B cell (primary cell): ENCODE measurements at regions not wholly inside any gene's neighbourhood (a gene's known extent, or its start where the extent isn't known, plus 50 kb on each side); places are given as distances from the start of the nearest gene placed in this dataset.

Experiments used
- ATAC-seq: fragments of 200-7000 bp; cut with Tn5 transposase; one replicate; pipeline ENCODE4 v1.10.0; 2021; ENCODE audit warnings: low read depth, mild to moderate bottlenecking, moderate number of reproducible peaks, moderate library complexity
- CTCF ChIA-PET: fragments of 350-600 bp; sonication (Branson Sonifier 250); formaldehyde crosslinking; loops from one replicate; lab custom pipeline; 2021; ENCODE audit warnings: antibody characterized with exemption, inconsistent platforms; lab: Charles Lee
- POLR2A ChIA-PET: fragments of 350-600 bp; sonication (Branson Sonifier 250); formaldehyde crosslinking; loops from one replicate; lab custom pipeline; 2021; ENCODE audit warnings: antibody characterized with exemption; lab: Charles Lee
- DNase-seq: peaks from one replicate; pipeline ENCODE4 v3.0.0; 2013
- H2AFZ ChIP-seq: 2 replicates; pipeline ENCODE4 v1.6.1; 2012; ENCODE audit warnings: mild to moderate bottlenecking, low read depth, low read length; ENCODE audit not compliant: insufficient read depth, poor library complexity, severe bottlenecking
- H3K27ac ChIP-seq, 2 donors: 1 replicate in 1 of 2; 2 replicates in 1 of 2; pipeline ENCODE4 v1.5.1; 2012 to 2013; ENCODE audit warnings: low read length in 2 of 2, mild to moderate bottlenecking in 2 of 2, moderate library complexity in 1 of 2
- H3K27me3 ChIP-seq, 4 experiments: fragments of 200-600 bp in 1 of 4; sonication (generic) in 1 of 4; replicated peaks in 1 of 4; 1 replicate in 2 of 4; 2 replicates in 2 of 4; pipeline versions ENCODE4 v1.6.1 to v1.7.0; 2013 to 2016; ENCODE audit warnings: low read length in 3 of 4, mild to moderate bottlenecking in 2 of 4, mixed read lengths in 1 of 4, moderate library complexity in 1 of 4; ENCODE audit not compliant: insufficient read depth in 4 of 4, control insufficient read depth in 3 of 4; ENCODE audit errors: control extremely low read depth in 1 of 4
- H3K36me3 ChIP-seq, 2 experiments: replicated peaks in 1 of 2; 1 replicate in 1 of 2; 2 replicates in 1 of 2; pipeline versions ENCODE4 v1.6.1 to v1.7.1; 2013; ENCODE audit warnings: low read length in 1 of 2; ENCODE audit not compliant: insufficient read depth in 2 of 2, control insufficient read depth in 1 of 2; ENCODE audit errors: control extremely low read depth in 1 of 2, extremely low read depth in 1 of 2
- H3K4me1 ChIP-seq, 2 donors: fragments of 200-600 bp in 1 of 2; sonication (generic) in 1 of 2; 1 replicate in 1 of 2; 2 replicates in 1 of 2; pipeline versions ENCODE4 v1.5.1 to v1.6.1; 2013 to 2017; ENCODE audit warnings: low read length in 2 of 2; ENCODE audit not compliant: control insufficient read depth in 2 of 2, insufficient read depth in 2 of 2
- H3K4me2 ChIP-seq: replicated peaks from 2 replicates; pipeline ENCODE3; 2012; ENCODE audit warnings: mild to moderate bottlenecking, low read depth, low read length; ENCODE audit not compliant: poor library complexity, severe bottlenecking
- H3K4me3 ChIP-seq, 5 experiments: fragments of 200-600 bp in 1 of 5; sonication (generic) in 1 of 5; 1 replicate in 3 of 5; 2 replicates in 2 of 5; pipeline versions ENCODE4 v1.5.1 to v1.7.0; 2011 to 2016; ENCODE audit warnings: low read length in 4 of 5, mild to moderate bottlenecking in 4 of 5, low read depth in 2 of 5, control low read depth in 1 of 5, moderate library complexity in 1 of 5; ENCODE audit not compliant: insufficient read depth in 1 of 5; ENCODE audit errors: control extremely low read depth in 1 of 5, extremely low read depth in 1 of 5
- H3K79me2 ChIP-seq: fragments of 200-600 bp; sonication (generic); one replicate; pipeline ENCODE4 v1.6.0; 2016; ENCODE audit warnings: low read length; ENCODE audit not compliant: control insufficient read depth, insufficient read depth
- H3K9ac ChIP-seq: fragments of 200-600 bp; sonication (generic); 2 replicates; pipeline ENCODE4 v1.6.1; 2017; ENCODE audit warnings: mild to moderate bottlenecking, low read length, moderate library complexity
- H3K9me3 ChIP-seq, 3 donors: one replicate each; pipeline versions ENCODE4 v1.6.1 to v1.7.1; 2013; ENCODE audit warnings: low read length in 2 of 3; ENCODE audit not compliant: control insufficient read depth in 2 of 3, insufficient read depth in 1 of 3; ENCODE audit errors: control extremely low read depth in 1 of 3
- H4K20me1 ChIP-seq: 2 replicates; pipeline ENCODE4 v1.6.0; 2012; ENCODE audit warnings: mild to moderate bottlenecking, low read length; ENCODE audit not compliant: insufficient read depth, control insufficient read depth, poor library complexity, severe bottlenecking
- H3K27ac Mint-ChIP-seq: one replicate; pipeline ENCODE4 v1.8.0; 2021; ENCODE audit warnings: mixed read lengths
- H3K27me3 Mint-ChIP-seq: one replicate; pipeline ENCODE4 v1.8.0; 2021; ENCODE audit warnings: mixed read lengths
- H3K4me1 Mint-ChIP-seq: one replicate; pipeline ENCODE4 v1.8.0; 2021; ENCODE audit warnings: mixed read lengths
- H3K4me3 Mint-ChIP-seq: one replicate; pipeline ENCODE4 v1.8.0; 2021; ENCODE audit warnings: mixed read lengths
- H3K9me3 Mint-ChIP-seq: one replicate; pipeline ENCODE4 v1.8.0; 2022; ENCODE audit warnings: mixed read lengths; ENCODE audit not compliant: insufficient read depth
- CTCF ChIP-seq: fragments of 200-600 bp; IDR thresholded peaks from one replicate; pipeline ENCODE4 v1.8.0; 2022; ENCODE audit warnings: antibody characterized with exemption, mild to moderate bottlenecking
- EZH2 ChIP-seq: IDR thresholded peaks from 2 replicates; pipeline ENCODE4 v1.6.1; 2012; ENCODE audit warnings: borderline replicate concordance, low read depth, mild to moderate bottlenecking, moderate library complexity, low read length; ENCODE audit not compliant: insufficient read depth, poor library complexity, severe bottlenecking
- WGBS: methylation state at CpG from one replicate; pipeline ENCODE4 v1.1.5; 2013; ENCODE audit warnings: missing lambda C conversion rate; ENCODE audit not compliant: insufficient coverage; 5-methylcytosine and 5-hydroxymethylcytosine counted together
- intact Hi-C: fragments of 100-400 bp; cut with micrococcal nuclease; formaldehyde crosslinking; loops from one replicate; pipeline ENCODE4 v1.10.0; 2022

GRCh38 chr12:14275886-14276285, 89.6 kb upstream of the ATF7IP start:
- peak overlapping the region; percentile 78 for H3K27ac Mint-ChIP-seq
- peaks cover 54 to 75% of the 10 kb centered on the region in 2 donors for H3K4me1 ChIP-seq
- no peak overlapping the region for H3K4me2 ChIP-seq
- no peaks in the 10 kb centered on the region for H3K27me3 ChIP-seq
- CTCF ChIA-PET = interaction anchor here (1.6 kb wide), 1 partner anchor 90 kb away, joined by 4 read pairs; the partner anchor contains the start of gene ATF7IP
- H3K9ac ChIP-seq = no peak overlapping the region
- H3K4me1 Mint-ChIP-seq = peaks cover 58% of the 10 kb centered on the region
- peaks cover 4 to 63% (median 27%) of the 10 kb centered on the region in 3 donors for H3K9me3 ChIP-seq
- peak overlapping the region; percentile 0 for H2AFZ ChIP-seq
- H3K79me2 ChIP-seq = no peaks in the 10 kb centered on the region
- H3K9me3 Mint-ChIP-seq = peaks cover 19% of the 10 kb centered on the region
- H3K36me3 ChIP-seq = no peaks in the 10 kb centered on the region
- no peaks in the 10 kb centered on the region for H4K20me1 ChIP-seq
- intact Hi-C loops = no loop called here
- peak overlapping the region in 1 of 5 experiments; percentile 15 for H3K4me3 ChIP-seq
- no peaks in the 10 kb centered on the region for H3K27me3 Mint-ChIP-seq
- ATAC-seq = no peak
- peak overlapping the region in 1 of 2 donors; percentile 5 for H3K27ac ChIP-seq
- no peak for DNase-seq
- no peak for TF ChIP-seq EZH2
- TF ChIP-seq CTCF = no peak
- H3K4me3 Mint-ChIP-seq = no peak overlapping the region
- POLR2A ChIA-PET = interaction anchor here (0.7 to 3.6 kb wide), 2 partner anchors 12 to 90 kb away, joined by 4 to 12 read pairs; partner anchors contain the start of gene ATF7IP
- WGBS = no CpG with 5 or more reads among the region's 1 CpG

GRCh38 chr12:14278294-14278953, 87.1 kb upstream of the ATF7IP start:
- peak overlapping the region; percentile 92 for H3K27ac Mint-ChIP-seq
- no CpG with 5 or more reads among the region's 1 CpG for WGBS

More at GRCh38 chr12:14278294-14278953, 87.1 kb upstream of the ATF7IP start:
- no peaks in the 10 kb centered on the region for H3K27me3 Mint-ChIP-seq
- peak; percentile 61 for DNase-seq
- H3K4me1 ChIP-seq = peaks cover 65 to 93% of the 10 kb centered on the region in 2 donors
- peaks cover 6% of the 10 kb centered on the region for H3K79me2 ChIP-seq
- peak overlapping the region; percentile 57 for H3K4me2 ChIP-seq
- peaks cover 63% of the 10 kb centered on the region for H3K4me1 Mint-ChIP-seq
- POLR2A ChIA-PET = no interaction called here
- H3K36me3 ChIP-seq = no peaks in the 10 kb centered on the region
- peak overlapping the region; percentile 18 for H2AFZ ChIP-seq
- H3K9me3 ChIP-seq = peaks cover 4 to 57% (median 25%) of the 10 kb centered on the region in 3 donors
- H3K27me3 ChIP-seq = no peaks in the 10 kb centered on the region
- peaks cover 12% of the 10 kb centered on the region for H3K9me3 Mint-ChIP-seq
- H3K4me3 Mint-ChIP-seq = peak overlapping the region; percentile 46
- peak; percentile 38 for ATAC-seq
- peak overlapping the region in 1 of 5 experiments; percentile 34 for H3K4me3 ChIP-seq
- CTCF ChIA-PET = interaction anchor here (0.7 to 1.7 kb wide), 6 partner anchors 11 to 641 kb away, joined by 3 to 7 read pairs (median 5); partner anchors contain the start of gene ATF7IP
- TF ChIP-seq EZH2 = no peak
- no peak for TF ChIP-seq CTCF
- no peaks in the 10 kb centered on the region for H4K20me1 ChIP-seq
- H3K9ac ChIP-seq = no peak overlapping the region
- H3K27ac ChIP-seq = peak overlapping the region; percentile 72 to 82
- intact Hi-C loops = loop anchor here (1.0 kb wide), 1 partner anchor 22 kb away; no protein-coding TSS in a partner anchor
